HG03175 (cell line): ENCODE measurements at regions not wholly inside any gene's neighbourhood (a gene's known extent, or its start where the extent isn't known, plus 50 kb on each side); places are given as distances from the start of the nearest gene placed in this dataset.

Source experiments
- ATAC-seq: cut with Tn5 transposase; IDR thresholded peaks from one replicate; pipeline ENCODE4 v1.9.1; 2021; ENCODE audit warnings: mild to moderate bottlenecking, moderate library complexity; ENCODE audit not compliant: unreplicated experiment

- ATAC-seq, result no peak
Observed at GRCh38 chr6:97790926-97791590, 508.0 kb upstream of the MMS22L start.

GRCh38 chr6:97805596-97805995 is 522.6 kb upstream of the MMS22L start:
- ATAC-seq, result no peak

- no peak for ATAC-seq
Observed at GRCh38 chr6:97812940-97813339, 529.9 kb upstream of the MMS22L start.

GRCh38 chr6:97813889-97814567 is 531.0 kb upstream of the MMS22L start:
- ATAC-seq, result no peak

GRCh38 chr6:97815301-97815812 is 532.3 kb upstream of the MMS22L start:
- ATAC-seq, result no peak

- ATAC-seq, result no peak
Observed at GRCh38 chr6:97816526-97816925, 533.5 kb upstream of the MMS22L start.

GRCh38 chr6:97819710-97820109 is 536.7 kb upstream of the MMS22L start:
- no peak for ATAC-seq

GRCh38 chr6:97820400-97820799 is 537.4 kb upstream of the MMS22L start:
- ATAC-seq, result no peak

- ATAC-seq, result no peak
Observed at GRCh38 chr6:97822632-97823031, 539.6 kb upstream of the MMS22L start.

GRCh38 chr6:97841763-97842162 is 558.7 kb upstream of the MMS22L start:
- no peak for ATAC-seq

GRCh38 chr6:97842521-97842920 is 559.5 kb upstream of the MMS22L start:
- ATAC-seq, result no peak

GRCh38 chr6:97849390-97849789 is 566.4 kb upstream of the MMS22L start:
- ATAC-seq, result no peak

GRCh38 chr6:97850458-97851212 is 567.6 kb upstream of the MMS22L start:
- ATAC-seq, result no peak

GRCh38 chr6:97863697-97864096 is 580.7 kb upstream of the MMS22L start:
- ATAC-seq, result no peak

- ATAC-seq, result no peak
Observed at GRCh38 chr6:97864366-97864765, 581.4 kb upstream of the MMS22L start.

GRCh38 chr6:97864826-97865225 is 581.8 kb upstream of the MMS22L start:
- no peak for ATAC-seq

GRCh38 chr6:97865612-97866011 is 582.6 kb upstream of the MMS22L start:
- no peak for ATAC-seq

GRCh38 chr6:97866616-97867015 is 583.6 kb upstream of the MMS22L start:
- ATAC-seq, result no peak

GRCh38 chr6:97867177-97867576 is 584.2 kb upstream of the MMS22L start:
- no peak for ATAC-seq

- no peak for ATAC-seq
Observed at GRCh38 chr6:97870273-97870672, 587.3 kb upstream of the MMS22L start.

GRCh38 chr6:97876711-97877110 is 593.7 kb upstream of the MMS22L start:
- ATAC-seq, result no peak

GRCh38 chr6:97882755-97883154 is 599.7 kb upstream of the MMS22L start:
- no peak for ATAC-seq
